HCT116 (cell line): ENCODE measurements at regions not wholly inside any gene's neighbourhood (a gene's known extent, or its start where the extent isn't known, plus 50 kb on each side); places are given as distances from the start of the nearest gene placed in this dataset.
"Not testable (repeated sequence)": the region's sequence is repeated elsewhere in the genome, so short reads cannot be mapped to it uniquely, and the experiment has no call there.

ENCODE experiments used
- ATAC-seq: fragments of 200-7000 bp; cut with Tn5 transposase; 2 replicates; pipeline ENCODE4 v1.9.1; 2020; ENCODE audit warnings: mild to moderate bottlenecking, moderate library complexity
- BruUV-seq: library from RNA; stranded (reverse); fragments of 400-500 nt; replicated peaks from 2 replicates; lab custom pipeline; 2021; lab: Mats Ljungman, UMichigan
- CTCF ChIA-PET: fragments of 300-600 bp; sonication (Branson Sonifier 250); formaldehyde crosslinking; loops from one replicate; lab custom pipeline; 2021; ENCODE audit warnings: antibody characterized with exemption; lab: Charles Lee
- POLR2A ChIA-PET: fragments of 300-600, 350-600 bp; sonication (Branson Sonifier 250); formaldehyde crosslinking; loops from one replicate; lab custom pipeline; 2021; ENCODE audit warnings: antibody characterized with exemption; lab: Charles Lee
- RAD21 ChIA-PET, 2 experiments: fragments of 300-600 bp; sonication (Branson Sonifier 250); formaldehyde crosslinking; loops; one replicate each; lab custom pipeline; 2023; ENCODE audit warnings: low total read pairs in 2 of 2; ENCODE audit not compliant: uncharacterized antibody in 2 of 2, unreplicated experiment in 2 of 2, low non-redundant PET in 1 of 2; lab: Charles Lee
- DNase-seq: peaks from one replicate; pipeline ENCODE4 v3.0.0-alpha.2; 2010; ENCODE audit warnings: low read depth, low spot score
- H2AFZ ChIP-seq: fragments of 200-600 bp; shearing (Covaris generic), sonication (generic); 2 replicates; pipeline ENCODE4 v1.6.1; 2017; ENCODE audit warnings: low read depth, mixed run types, mixed read lengths, antibody characterized with exemption, low read length; ENCODE audit not compliant: poor library complexity, severe bottlenecking
- H3K27ac ChIP-seq: 2 replicates; pipeline ENCODE4 v1.5.1; 2012; ENCODE audit warnings: low read depth, low read length
- H3K27me3 ChIP-seq: fragments of 200-600 bp; sonication (generic); 2 replicates; pipeline ENCODE4 v1.6.1; 2016; ENCODE audit warnings: mixed run types, low read length, mixed read lengths; ENCODE audit not compliant: insufficient read depth
- H3K36me3 ChIP-seq, 2 experiments: fragments of 200-500 bp in 1 of 2; fragments of 200-600 bp in 1 of 2; sonication (Bioruptor generic) in 1 of 2; sonication (generic) in 1 of 2; 2 replicates each; pipeline versions ENCODE4 v1.5.1 to v1.6.1; 2014 to 2016; ENCODE audit warnings: low read length in 2 of 2, inconsistent platforms in 1 of 2, mixed read lengths in 1 of 2, mixed run types in 1 of 2; ENCODE audit not compliant: insufficient read depth in 2 of 2, control insufficient read depth in 1 of 2
- H3K4me1 ChIP-seq, 2 experiments: fragments of 200-600 bp in 1 of 2; sonication (generic) in 1 of 2; 2 replicates each; pipeline versions ENCODE4 v1.5.1 to v1.6.1; 2012 to 2017; ENCODE audit warnings: low read length in 2 of 2, inconsistent platforms in 1 of 2, mild to moderate bottlenecking in 1 of 2, mixed read lengths in 1 of 2, mixed run types in 1 of 2, moderate library complexity in 1 of 2; ENCODE audit not compliant: insufficient read depth in 2 of 2, control insufficient read depth in 1 of 2
- H3K4me2 ChIP-seq: fragments of 200-600 bp; sonication (generic); 2 replicates; pipeline ENCODE4 v1.6.1; 2017; ENCODE audit warnings: mixed run types, low read length, mixed read lengths
- H3K4me3 ChIP-seq, 2 experiments: fragments of 200-600 bp in 1 of 2; sonication (generic) in 1 of 2; replicated peaks in 1 of 2; 2 replicates each; pipeline ENCODE4 v1.5.1; 2011 to 2016; ENCODE audit warnings: low read length in 2 of 2, control low read depth in 1 of 2, low read depth in 1 of 2, mild to moderate bottlenecking in 1 of 2, mixed read lengths in 1 of 2, mixed run types in 1 of 2
- H3K79me2 ChIP-seq: fragments of 200-600 bp; sonication (generic); 2 replicates; pipeline ENCODE4 v1.6.1; 2017; ENCODE audit warnings: mild to moderate bottlenecking, mixed run types, low read length, moderate library complexity, mixed read lengths; ENCODE audit not compliant: insufficient read depth
- H3K9ac ChIP-seq: fragments of 200-600 bp; sonication (generic); 2 replicates; pipeline ENCODE4 v1.6.1; 2016; ENCODE audit warnings: low read length, mixed read lengths
- H3K9me2 ChIP-seq: fragments of 200-600 bp; sonication (generic), shearing (Covaris generic); 2 replicates; pipeline ENCODE4 v1.6.1; 2017; ENCODE audit warnings: mixed run types, mild to moderate bottlenecking, moderate library complexity; ENCODE audit not compliant: insufficient read depth
- H3K9me3 ChIP-seq, 2 experiments: fragments of 200-500 bp in 1 of 2; fragments of 200-600 bp in 1 of 2; sonication (Bioruptor generic) in 1 of 2; sonication (generic) in 1 of 2; 2 replicates each; pipeline ENCODE4 v1.6.1; 2014 to 2017; ENCODE audit warnings: low read length in 2 of 2, mixed read lengths in 2 of 2, inconsistent platforms in 1 of 2, low read depth in 1 of 2, mild to moderate bottlenecking in 1 of 2, mixed run types in 1 of 2, moderate library complexity in 1 of 2; ENCODE audit not compliant: control insufficient read depth in 1 of 2, insufficient read depth in 1 of 2
- H4K20me1 ChIP-seq: fragments of 200-600 bp; sonication (generic), shearing (Covaris generic); 2 replicates; pipeline ENCODE4 v1.6.1; 2017; ENCODE audit warnings: mixed run types, mild to moderate bottlenecking, moderate library complexity; ENCODE audit not compliant: insufficient read depth
- CBX3 ChIP-seq: IDR thresholded peaks from 2 replicates; pipeline ENCODE4 v1.6.1; 2012; ENCODE audit warnings: low read depth
- EGR1 ChIP-seq: IDR thresholded peaks from 2 replicates; pipeline ENCODE4 v1.6.1; 2012; ENCODE audit warnings: low read depth
- POLR2A ChIP-seq: IDR thresholded peaks from 2 replicates; pipeline ENCODE4 v1.7.0; 2011; ENCODE audit warnings: borderline replicate concordance; ENCODE audit not compliant: insufficient read depth, insufficient read length; ENCODE audit errors: extremely low read depth
- SIN3A ChIP-seq: IDR thresholded peaks from 2 replicates; pipeline ENCODE4 v1.6.1; 2012; ENCODE audit warnings: low read depth
- TCF7L2 ChIP-seq: IDR thresholded peaks from 2 replicates; pipeline ENCODE4 v1.7.0; 2011; ENCODE audit warnings: borderline replicate concordance, inconsistent platforms; ENCODE audit not compliant: insufficient read depth, insufficient read length; ENCODE audit errors: extremely low read depth
- intact Hi-C: fragments of 100-400 bp; cut with micrococcal nuclease; formaldehyde crosslinking; loops from 2 replicates; pipeline ENCODE4 v1.10.0; 2022
- TF ChIP-seq, protein P1 (sequence below): IDR thresholded peaks from 2 replicates; pipeline ENCODE4 v1.6.1; 2011; ENCODE audit warnings: mild to moderate bottlenecking, low read length, moderate library complexity; ENCODE audit not compliant: insufficient replicate concordance; ENCODE audit errors: extremely low read depth
- TF ChIP-seq, protein P2 (sequence below): IDR thresholded peaks from 2 replicates; pipeline ENCODE4 v1.6.1; 2012

DNA sequence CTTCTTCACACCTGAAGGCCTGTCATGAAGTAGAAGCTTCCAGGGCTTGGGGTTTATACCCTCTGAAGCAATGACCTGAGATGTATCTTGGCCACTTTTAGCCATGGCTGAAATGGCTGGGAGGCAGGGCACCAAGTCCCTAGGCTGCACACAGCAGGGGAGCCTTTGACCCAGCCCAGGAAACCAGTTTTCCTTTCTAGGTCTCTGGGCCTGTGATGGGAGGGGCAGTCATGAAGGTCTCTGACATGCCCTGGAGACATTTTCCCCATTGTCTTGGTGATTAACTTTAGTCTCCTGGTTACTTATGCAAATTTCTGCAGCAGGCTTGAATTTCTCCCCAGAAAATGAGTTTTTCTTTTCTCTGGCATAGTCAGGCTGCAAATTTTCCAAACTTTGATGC lies 511.0 kb upstream of the KLHL4 start:
- Histone ChIP-seq H3K27ac (no peak overlapping the region), H3K9me2 (no peaks in the 10 kb centered on the region), H3K9ac (no peak overlapping the region), H3K4me3 (no peak overlapping the region), H2AFZ (no peak overlapping the region), H3K36me3 (no peaks in the 10 kb centered on the region), H4K20me1 (no peaks in the 10 kb centered on the region), H3K9me3 (no peaks in the 10 kb centered on the region; a peak in 1 of 4 replicates), H3K27me3 (no peaks in the 10 kb centered on the region), H3K4me1 (no peaks in the 10 kb centered on the region), H3K4me2 (no peak overlapping the region), H3K79me2 (no peaks in the 10 kb centered on the region)
- POLR2A ChIA-PET = no interaction called here
- RAD21 ChIA-PET = no interaction called here
- intact Hi-C loops = no loop called here
- CTCF ChIA-PET = no interaction called here
- ATAC-seq (no peak), DNase-seq (no peak)
- TF ChIP-seq TCF7L2 = no peak
- no TSS peak for BruUV-seq

DNA sequence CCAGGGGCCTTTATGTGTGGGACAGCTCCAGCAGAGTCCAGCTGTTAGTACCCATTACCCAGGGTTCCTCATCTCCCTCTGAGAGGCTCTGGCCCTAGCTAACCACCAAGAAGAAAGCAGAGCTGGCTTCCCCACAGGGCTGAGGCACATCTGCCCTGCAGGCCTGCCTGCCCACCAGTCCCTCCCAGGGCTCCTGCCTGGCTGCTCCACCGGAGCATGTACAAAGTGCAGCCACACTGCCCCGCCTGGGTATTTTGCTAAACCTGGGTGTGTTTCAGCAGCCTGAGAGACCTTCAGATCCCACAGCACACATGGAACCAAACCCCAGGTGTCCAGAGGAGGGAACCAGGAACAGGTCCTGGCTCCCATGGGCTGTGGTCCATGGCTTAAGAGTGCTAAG lies 500.4 kb upstream of the KLHL4 start:
- no peak overlapping the region for H3K4me2 ChIP-seq
- no peak overlapping the region for H3K9ac ChIP-seq
- BruUV-seq = no TSS peak
- intact Hi-C loops = no loop called here
- H3K9me2 ChIP-seq = no peaks in the 10 kb centered on the region
- no peak overlapping the region for H2AFZ ChIP-seq
- ChIA-PET RAD21 (no interaction called here), POLR2A (no interaction called here), CTCF (no interaction called here)
- TF ChIP-seq POLR2A (no peak), CBX3 (no peak), SIN3A (no peak), EGR1 (no peak)
- TF ChIP-seq, protein P1, sequence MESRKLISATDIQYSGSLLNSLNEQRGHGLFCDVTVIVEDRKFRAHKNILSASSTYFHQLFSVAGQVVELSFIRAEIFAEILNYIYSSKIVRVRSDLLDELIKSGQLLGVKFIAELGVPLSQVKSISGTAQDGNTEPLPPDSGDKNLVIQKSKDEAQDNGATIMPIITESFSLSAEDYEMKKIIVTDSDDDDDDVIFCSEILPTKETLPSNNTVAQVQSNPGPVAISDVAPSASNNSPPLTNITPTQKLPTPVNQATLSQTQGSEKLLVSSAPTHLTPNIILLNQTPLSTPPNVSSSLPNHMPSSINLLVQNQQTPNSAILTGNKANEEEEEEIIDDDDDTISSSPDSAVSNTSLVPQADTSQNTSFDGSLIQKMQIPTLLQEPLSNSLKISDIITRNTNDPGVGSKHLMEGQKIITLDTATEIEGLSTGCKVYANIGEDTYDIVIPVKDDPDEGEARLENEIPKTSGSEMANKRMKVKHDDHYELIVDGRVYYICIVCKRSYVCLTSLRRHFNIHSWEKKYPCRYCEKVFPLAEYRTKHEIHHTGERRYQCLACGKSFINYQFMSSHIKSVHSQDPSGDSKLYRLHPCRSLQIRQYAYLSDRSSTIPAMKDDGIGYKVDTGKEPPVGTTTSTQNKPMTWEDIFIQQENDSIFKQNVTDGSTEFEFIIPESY = no peak
- TF ChIP-seq, protein P2, sequence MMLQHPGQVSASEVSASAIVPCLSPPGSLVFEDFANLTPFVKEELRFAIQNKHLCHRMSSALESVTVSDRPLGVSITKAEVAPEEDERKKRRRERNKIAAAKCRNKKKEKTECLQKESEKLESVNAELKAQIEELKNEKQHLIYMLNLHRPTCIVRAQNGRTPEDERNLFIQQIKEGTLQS = no peak
- no peaks in the 10 kb centered on the region for H3K36me3 ChIP-seq
- ATAC-seq (no peak), DNase-seq (no peak)
- no peak overlapping the region for H3K27ac ChIP-seq
- no peaks in the 10 kb centered on the region for H3K9me3 ChIP-seq
- H4K20me1 ChIP-seq = no peaks in the 10 kb centered on the region
- no peak overlapping the region for H3K4me3 ChIP-seq
- H3K27me3 ChIP-seq = no peaks in the 10 kb centered on the region
- no peaks in the 10 kb centered on the region for H3K79me2 ChIP-seq
- H3K4me1 ChIP-seq = no peaks in the 10 kb centered on the region

DNA sequence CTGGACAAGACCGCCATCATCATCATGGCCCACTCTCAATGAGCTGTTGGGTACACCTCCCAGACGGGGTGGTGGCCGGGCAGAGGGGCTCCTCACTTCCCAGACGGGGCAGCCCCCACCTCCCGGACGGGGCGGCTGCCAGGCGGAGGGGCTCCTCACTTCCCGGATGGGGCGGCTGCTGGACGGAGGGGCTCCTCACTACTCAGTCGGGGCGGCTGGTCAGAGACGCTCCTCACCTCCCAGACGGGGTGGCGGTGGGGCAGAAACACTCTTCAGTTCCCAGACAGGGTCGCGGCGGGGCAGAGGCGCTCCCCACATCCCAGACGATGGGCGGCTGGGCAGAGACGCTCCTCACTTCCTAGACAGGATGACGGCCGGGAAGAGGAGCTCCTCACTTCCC lies 484.5 kb upstream of the KLHL4 start:
- H3K9me3 ChIP-seq, H2AFZ ChIP-seq, H3K4me3 ChIP-seq, H4K20me1 ChIP-seq, intact Hi-C loops, ATAC-seq, BruUV-seq, H3K27me3 ChIP-seq, H3K4me1 ChIP-seq, H3K36me3 ChIP-seq, H3K9ac ChIP-seq, H3K79me2 ChIP-seq, CTCF ChIA-PET, H3K9me2 ChIP-seq, H3K4me2 ChIP-seq, H3K27ac ChIP-seq, POLR2A ChIA-PET, RAD21 ChIA-PET, DNase-seq: not testable (repeated sequence)
